ENCODE measurements at regions not wholly inside any gene's neighbourhood (a gene's known extent, or its start where the extent isn't known, plus 50 kb on each side); places are given as distances from the start of the nearest gene placed in this dataset.

DNA sequence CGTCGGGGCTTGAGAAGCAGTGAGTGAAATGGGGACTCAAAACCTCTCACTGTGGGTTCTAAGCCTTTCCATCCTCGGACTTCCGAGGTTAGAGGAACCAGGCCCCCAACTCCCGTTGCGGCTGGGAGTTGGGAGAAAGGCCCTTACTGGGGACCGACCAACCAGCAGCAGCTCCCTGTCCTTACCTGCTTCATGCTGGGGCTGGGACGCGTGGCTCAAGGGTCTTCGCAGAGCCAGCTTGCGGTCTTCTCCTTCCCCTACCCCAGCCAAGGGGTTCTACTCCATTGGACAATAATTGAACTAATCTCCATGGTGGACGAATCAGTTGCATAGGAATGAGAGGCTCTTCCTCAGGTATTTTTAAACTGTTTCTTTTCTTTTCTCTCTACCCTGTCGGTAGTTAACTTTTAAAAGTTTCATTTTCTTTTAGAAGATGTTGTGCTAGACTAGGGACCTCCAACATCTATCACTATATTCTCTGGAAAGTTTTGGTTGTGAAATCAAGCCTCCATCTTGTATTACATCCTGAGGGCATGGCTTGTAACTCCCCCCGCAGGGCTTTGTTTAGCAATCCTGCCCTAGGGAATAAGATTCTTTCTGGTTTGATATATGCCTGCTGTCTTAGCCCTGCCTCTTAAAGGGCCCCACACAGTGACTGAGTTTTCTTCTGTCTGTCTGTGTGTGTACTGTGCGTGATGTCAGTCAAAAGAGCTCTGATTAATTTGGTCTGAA, 1027.1 kb upstream of the PCDH9 start:
- H3K4me1 Mint-ChIP-seq, result no peaks in the 10 kb centered on the region
- H3K4me3 Mint-ChIP-seq, result no peak overlapping the region
- H3K9me3 Mint-ChIP-seq, result peaks cover 5% of the 10 kb centered on the region

DNA sequence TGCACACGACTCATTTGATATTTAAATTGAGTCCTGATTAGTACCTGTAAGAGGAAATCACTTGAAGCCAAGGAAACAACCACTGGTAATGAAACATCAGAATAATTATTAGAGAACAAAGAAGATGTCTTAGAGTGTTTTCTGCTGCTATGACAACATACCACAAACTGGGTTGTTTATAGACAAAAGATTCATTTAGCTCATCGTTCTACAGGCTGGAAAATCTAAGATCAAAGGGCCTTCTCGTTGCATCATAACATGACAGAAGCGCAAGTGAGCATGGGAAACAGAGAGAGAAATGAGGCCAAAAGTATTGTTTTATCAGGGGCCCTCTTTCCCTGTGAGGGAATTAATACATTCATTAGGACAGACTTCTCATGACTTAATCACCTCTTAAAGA, 1024.0 kb upstream of the PCDH9 start:
- H3K9me3 Mint-ChIP-seq, result peaks cover 5% of the 10 kb centered on the region
- TF ChIP-seq CTCF (IDR thresholded peaks at IDR 0.05; ENCODE audit: unreplicated experiment in 3 of 3), result no peak
- H3K4me1 Mint-ChIP-seq, result no peaks in the 10 kb centered on the region
- no peak overlapping the region for H3K27ac Mint-ChIP-seq
- no peak overlapping the region for H3K4me3 Mint-ChIP-seq
- no peaks in the 10 kb centered on the region for H3K27me3 Mint-ChIP-seq (ENCODE audit: low read depth)
- no peaks in the 10 kb centered on the region for H3K36me3 Mint-ChIP-seq (ENCODE audit: low read depth)

More for the DNA sequence above, 1027.1 kb upstream of the PCDH9 start:
- TF ChIP-seq CTCF (IDR thresholded peaks at IDR 0.05; ENCODE audit: unreplicated experiment in 3 of 3), result no peak
- H3K36me3 Mint-ChIP-seq (ENCODE audit: low read depth), result no peaks in the 10 kb centered on the region
- no peak overlapping the region for H3K27ac Mint-ChIP-seq
- no peaks in the 10 kb centered on the region for H3K27me3 Mint-ChIP-seq (ENCODE audit: low read depth)

GRCh38 chr13:68234274-68234673, 1004.1 kb upstream of the PCDH9 start:
- H3K27ac Mint-ChIP-seq, result peak overlapping the region in 1 of 3 experiments; percentile 55
- H3K4me3 Mint-ChIP-seq, result no peak overlapping the region
- H3K9me3 Mint-ChIP-seq, result no peaks in the 10 kb centered on the region
- no peaks in the 10 kb centered on the region for H3K27me3 Mint-ChIP-seq (ENCODE audit: low read depth)
- peak in 1 of 3 experiments; percentile 37 for TF ChIP-seq CTCF (IDR thresholded peaks at IDR 0.05; ENCODE audit: unreplicated experiment in 3 of 3)
- H3K4me1 Mint-ChIP-seq, result no peaks in the 10 kb centered on the region
- no peaks in the 10 kb centered on the region for H3K36me3 Mint-ChIP-seq (ENCODE audit: low read depth)

DNA sequence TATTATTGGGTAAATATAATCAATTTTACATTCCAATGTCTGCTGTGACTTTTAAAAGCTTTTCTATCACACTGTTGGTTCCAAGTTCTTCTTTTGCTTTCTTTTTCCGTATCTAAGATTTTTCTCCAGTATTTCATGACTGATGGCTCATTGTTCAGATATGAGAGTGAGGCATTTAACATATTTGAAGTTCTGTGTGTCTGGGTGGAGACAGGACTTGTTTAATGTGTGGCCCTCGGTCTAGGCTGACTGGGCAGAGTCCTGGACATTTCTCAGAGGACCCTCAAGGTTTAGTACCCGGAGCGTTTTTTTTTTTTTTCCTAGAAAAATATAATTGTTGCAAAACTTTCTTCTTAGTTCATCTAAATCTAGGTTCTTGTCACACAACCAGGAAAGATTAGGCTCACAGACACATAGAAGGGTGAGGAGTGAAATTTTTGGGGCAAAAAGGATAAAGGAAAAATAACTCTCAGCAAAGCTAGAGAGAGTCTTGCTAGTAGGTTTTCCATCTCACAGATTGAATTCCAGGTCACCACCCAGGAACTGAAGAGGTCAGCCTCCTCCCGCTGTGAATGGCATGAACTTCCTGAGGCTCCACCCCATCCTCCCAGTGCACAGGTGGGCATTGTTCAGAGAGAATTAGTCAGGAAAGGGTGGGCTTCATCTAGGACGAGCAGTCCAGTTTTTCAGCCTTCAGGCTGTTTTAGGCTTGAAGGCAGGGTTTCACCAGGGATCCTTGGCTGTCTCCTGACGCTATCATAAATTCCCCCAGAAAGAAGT, 1002.4 kb upstream of the PCDH9 start:
- H3K9me3 Mint-ChIP-seq, result no peaks in the 10 kb centered on the region
- H3K27ac Mint-ChIP-seq, result no peak overlapping the region
- no peak for TF ChIP-seq CTCF (IDR thresholded peaks at IDR 0.05; ENCODE audit: unreplicated experiment in 3 of 3)
- H3K4me3 Mint-ChIP-seq, result no peak overlapping the region
- H3K36me3 Mint-ChIP-seq (ENCODE audit: low read depth), result no peaks in the 10 kb centered on the region
- H3K27me3 Mint-ChIP-seq (ENCODE audit: low read depth), result no peaks in the 10 kb centered on the region
- H3K4me1 Mint-ChIP-seq, result no peaks in the 10 kb centered on the region

- no peak overlapping the region for H3K4me3 Mint-ChIP-seq
Observed at GRCh38 chr13:68214691-68215415, 984.7 kb upstream of the PCDH9 start.

More at GRCh38 chr13:68214691-68215415, 984.7 kb upstream of the PCDH9 start:
- Mint-ChIP-seq H3K27ac (no peak overlapping the region), H3K27me3 (ENCODE audit: low read depth) (no peaks in the 10 kb centered on the region), H3K36me3 (ENCODE audit: low read depth) (no peaks in the 10 kb centered on the region), H3K4me1 (no peaks in the 10 kb centered on the region), H3K9me3 (no peaks in the 10 kb centered on the region)
- no peak for TF ChIP-seq CTCF (IDR thresholded peaks at IDR 0.05; ENCODE audit: unreplicated experiment in 3 of 3)

All from nephron (organoid).